ENCODE measurements at regions not wholly inside any gene's neighbourhood (a gene's known extent, or its start where the extent isn't known, plus 50 kb on each side); places are given as distances from the start of the nearest gene placed in this dataset.
"Not testable (repeated sequence)": the region's sequence is repeated elsewhere in the genome, so short reads cannot be mapped to it uniquely, and the experiment has no call there.

- DNase-seq: no peak
Measured at GRCh38 chr5:111935835-111936234, 178.8 kb upstream of the NREP start.

- DNase-seq: no peak
Measured at GRCh38 chr5:111935009-111935408, 178.0 kb upstream of the NREP start.

GRCh38 chr5:111934511-111934910 is 177.5 kb upstream of the NREP start:
- DNase-seq: no peak

- no peak for DNase-seq
Measured at GRCh38 chr5:111933086-111933485, 176.1 kb upstream of the NREP start.

- DNase-seq: no peak
Measured at GRCh38 chr5:111932628-111933027, 175.6 kb upstream of the NREP start.

- no peak for DNase-seq
Measured at GRCh38 chr5:111932199-111932598, 175.2 kb upstream of the NREP start.

- no peak for DNase-seq
Measured at GRCh38 chr5:111931655-111932054, 174.7 kb upstream of the NREP start.

GRCh38 chr5:111930905-111931461 is 174.0 kb upstream of the NREP start:
- DNase-seq: peak; percentile 88

- peak; percentile 53 for DNase-seq
Measured at GRCh38 chr5:111930449-111930848, 173.5 kb upstream of the NREP start.

- peak; percentile 98 for DNase-seq
Measured at GRCh38 chr5:111929867-111930266, 172.9 kb upstream of the NREP start.

- no peak for DNase-seq
Measured at GRCh38 chr5:111929261-111929660, 172.3 kb upstream of the NREP start.

- DNase-seq: no peak
Measured at GRCh38 chr5:111928511-111928910, 171.5 kb upstream of the NREP start.

GRCh38 chr5:111927191-111927590 is 170.2 kb upstream of the NREP start:
- DNase-seq: no peak

- no peak for DNase-seq
Measured at GRCh38 chr5:111926026-111926425, 169.0 kb upstream of the NREP start.

- no peak for DNase-seq
Measured at GRCh38 chr5:111922344-111922743, 165.3 kb upstream of the NREP start.

- not testable (repeated sequence) for DNase-seq
Measured at GRCh38 chr5:111921691-111922090, 164.7 kb upstream of the NREP start.

- DNase-seq: no peak
Measured at GRCh38 chr5:111914966-111915636, 158.1 kb upstream of the NREP start.

GRCh38 chr5:111902436-111902835 is 145.4 kb upstream of the NREP start:
- DNase-seq: no peak

GRCh38 chr5:111901296-111901695 is 144.3 kb upstream of the NREP start:
- DNase-seq: no peak

GRCh38 chr5:111892949-111893348 is 136.0 kb upstream of the NREP start:
- DNase-seq: no peak

- no peak for DNase-seq
Measured at GRCh38 chr5:111887706-111888105, 130.7 kb upstream of the NREP start.

- peak; percentile 34 for DNase-seq
Measured at GRCh38 chr5:111869681-111870080, 112.7 kb upstream of the NREP start.

GRCh38 chr5:111865356-111865755 is 108.4 kb upstream of the NREP start:
- DNase-seq: peak; percentile 4

GRCh38 chr5:111863801-111864200 is 106.8 kb upstream of the NREP start:
- DNase-seq: peak; percentile 2

All from HCEC 1CT (cell line).